Liver (tissue), 2 donors: ENCODE measurements at regions not wholly inside any gene's neighbourhood (a gene's known extent, or its start where the extent isn't known, plus 50 kb on each side); places are given as distances from the start of the nearest gene placed in this dataset.

Experiments used
- CTCF ChIP-seq: fragments of 150-350 bp; IDR thresholded peaks from 2 replicates; pipeline ENCODE4 v1.5.1; 2017; ENCODE audit warnings: improper control_type of control experiment, low read depth, low read length; ENCODE audit not compliant: missing input control
- FOXA2 ChIP-seq: IDR thresholded peaks from 2 replicates; pipeline ENCODE4 v1.6.1; 2016; ENCODE audit warnings: antibody characterized with exemption
- YY1 ChIP-seq: IDR thresholded peaks from 2 replicates; pipeline ENCODE4 v1.6.1; 2016; ENCODE audit warnings: antibody characterized with exemption, mild to moderate bottlenecking
- donor health status: healthy.

- TF ChIP-seq CTCF (no peak), FOXA2 (no peak), YY1 (no peak)
Observed at GRCh38 chr4:24662542-24662941, 78.2 kb upstream of the DHX15 start.
